SK-N-SH treated with all-trans-retinoic acid at 6 μM for 48 hours (cell line): ENCODE measurements at regions not wholly inside any gene's neighbourhood (a gene's known extent, or its start where the extent isn't known, plus 50 kb on each side); places are given as distances from the start of the nearest gene placed in this dataset.

Source experiments
- ARNTL ChIP-seq: fragments of 450-650 bp; formaldehyde crosslinking; IDR thresholded peaks from 2 replicates; pipeline ENCODE4 v1.5.0; 2020; ENCODE audit warnings: low read depth, mild to moderate bottlenecking, moderate library complexity, borderline replicate concordance
- CREB5 ChIP-seq: fragments of 250-450 bp; sonication (Bioruptor Pico); IDR thresholded peaks from 2 replicates; pipeline ENCODE4 v1.5.1; 2020; ENCODE audit warnings: low read depth, mild to moderate bottlenecking, moderate library complexity
- CSDC2 ChIP-seq: fragments of 250-450 bp; sonication (Bioruptor Pico); IDR thresholded peaks from 2 replicates; pipeline ENCODE4 v1.5.0; 2020; ENCODE audit warnings: mild to moderate bottlenecking, moderate library complexity
- ISL1 ChIP-seq: fragments of 250-450 bp; sonication (Bioruptor Pico); IDR thresholded peaks from 2 replicates; pipeline ENCODE4 v2.1.2; 2022; ENCODE audit warnings: mild to moderate bottlenecking, moderate library complexity
- PATZ1 ChIP-seq: fragments of 250-450 bp; sonication (Bioruptor Pico); IDR thresholded peaks from 2 replicates; pipeline ENCODE4 v1.8.0; 2020; ENCODE audit warnings: mild to moderate bottlenecking, moderate library complexity, borderline replicate concordance
- RARB ChIP-seq: fragments of 250-450 bp; sonication (Bioruptor Pico); IDR thresholded peaks from 2 replicates; pipeline ENCODE4 v1.8.0; 2021; ENCODE audit warnings: mild to moderate bottlenecking, moderate library complexity
- SNAI2 ChIP-seq: fragments of 250-450 bp; sonication (Bioruptor Pico); IDR thresholded peaks from 2 replicates; pipeline ENCODE4 v1.5.0; 2020; ENCODE audit warnings: mild to moderate bottlenecking, moderate library complexity
- TCF4 ChIP-seq: fragments of 250-450 bp; sonication (Bioruptor Pico); IDR thresholded peaks from 2 replicates; pipeline ENCODE4 v1.8.0; 2021; ENCODE audit warnings: mild to moderate bottlenecking, moderate library complexity, borderline replicate concordance
- ZC3H10 ChIP-seq: fragments of 250-450 bp; sonication (Bioruptor Pico); IDR thresholded peaks from 2 replicates; pipeline ENCODE4 v1.5.1; 2021; ENCODE audit warnings: mild to moderate bottlenecking, moderate library complexity
- ZNF8 ChIP-seq: fragments of 450-650 bp; formaldehyde crosslinking; IDR thresholded peaks from 2 replicates; pipeline ENCODE4 v1.5.0; 2020; ENCODE audit warnings: mild to moderate bottlenecking, moderate library complexity
- TF ChIP-seq, protein P1 (sequence below): fragments of 250-450 bp; sonication (Bioruptor Pico); IDR thresholded peaks from 2 replicates; pipeline ENCODE4 v1.5.0; 2020; ENCODE audit warnings: mild to moderate bottlenecking, moderate library complexity

GRCh38 chr6:8499540-8499939, 64.2 kb upstream of the SLC35B3 start:
- TF ChIP-seq ZC3H10 (no peak), CREB5 (no peak), RARB (CRISPR knock-in tag) (no peak), ISL1 (CRISPR knock-in tag) (no peak), CSDC2 (CRISPR knock-in tag) (no peak), TCF4 (CRISPR knock-in tag) (no peak), PATZ1 (CRISPR knock-in tag) (no peak), SNAI2 (CRISPR knock-in tag) (no peak), ARNTL (CRISPR knock-in tag) (no peak), ZNF8 (CRISPR knock-in tag) (no peak)
- TF ChIP-seq, protein P1, sequence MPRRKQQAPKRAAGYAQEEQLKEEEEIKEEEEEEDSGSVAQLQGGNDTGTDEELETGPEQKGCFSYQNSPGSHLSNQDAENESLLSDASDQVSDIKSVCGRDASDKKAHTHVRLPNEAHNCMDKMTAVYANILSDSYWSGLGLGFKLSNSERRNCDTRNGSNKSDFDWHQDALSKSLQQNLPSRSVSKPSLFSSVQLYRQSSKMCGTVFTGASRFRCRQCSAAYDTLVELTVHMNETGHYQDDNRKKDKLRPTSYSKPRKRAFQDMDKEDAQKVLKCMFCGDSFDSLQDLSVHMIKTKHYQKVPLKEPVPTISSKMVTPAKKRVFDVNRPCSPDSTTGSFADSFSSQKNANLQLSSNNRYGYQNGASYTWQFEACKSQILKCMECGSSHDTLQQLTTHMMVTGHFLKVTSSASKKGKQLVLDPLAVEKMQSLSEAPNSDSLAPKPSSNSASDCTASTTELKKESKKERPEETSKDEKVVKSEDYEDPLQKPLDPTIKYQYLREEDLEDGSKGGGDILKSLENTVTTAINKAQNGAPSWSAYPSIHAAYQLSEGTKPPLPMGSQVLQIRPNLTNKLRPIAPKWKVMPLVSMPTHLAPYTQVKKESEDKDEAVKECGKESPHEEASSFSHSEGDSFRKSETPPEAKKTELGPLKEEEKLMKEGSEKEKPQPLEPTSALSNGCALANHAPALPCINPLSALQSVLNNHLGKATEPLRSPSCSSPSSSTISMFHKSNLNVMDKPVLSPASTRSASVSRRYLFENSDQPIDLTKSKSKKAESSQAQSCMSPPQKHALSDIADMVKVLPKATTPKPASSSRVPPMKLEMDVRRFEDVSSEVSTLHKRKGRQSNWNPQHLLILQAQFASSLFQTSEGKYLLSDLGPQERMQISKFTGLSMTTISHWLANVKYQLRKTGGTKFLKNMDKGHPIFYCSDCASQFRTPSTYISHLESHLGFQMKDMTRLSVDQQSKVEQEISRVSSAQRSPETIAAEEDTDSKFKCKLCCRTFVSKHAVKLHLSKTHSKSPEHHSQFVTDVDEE (CRISPR knock-in tag) = no peak
